ENCODE measurements at regions not wholly inside any gene's neighbourhood (a gene's known extent, or its start where the extent isn't known, plus 50 kb on each side); places are given as distances from the start of the nearest gene placed in this dataset.

GRCh38 chr18:40431071-40431985 lies 1523.7 kb upstream of the PIK3C3 start:
- Histone ChIP-seq H3K4me3 (replicated peaks; ENCODE audit: low read depth, low read length) (no peak overlapping the region), H3K36me3 (ENCODE audit: control insufficient read depth, insufficient read depth, low read length) (no peaks in the 10 kb centered on the region), H3K27me3 (replicated peaks; ENCODE audit: control insufficient read depth, insufficient read depth, low read length) (no peaks in the 10 kb centered on the region)
- no peak for TF ChIP-seq CTCF (IDR thresholded peaks at IDR 0.05; ENCODE audit: insufficient read depth, low read length, poor library complexity, severe bottlenecking)
- no peak for DNase-seq (ENCODE audit: extremely low read depth, insufficient read length)

- TF ChIP-seq CTCF (IDR thresholded peaks at IDR 0.05; ENCODE audit: insufficient read depth, low read length, poor library complexity, severe bottlenecking): no peak
- DNase-seq (ENCODE audit: extremely low read depth, insufficient read length): no peak
Measured at GRCh38 chr18:40423291-40423690, 1531.7 kb upstream of the PIK3C3 start.

GRCh38 chr18:40420675-40421074 lies 1534.4 kb upstream of the PIK3C3 start:
- Histone ChIP-seq H3K4me3 (replicated peaks; ENCODE audit: low read depth, low read length) (no peak overlapping the region), H3K36me3 (ENCODE audit: control insufficient read depth, insufficient read depth, low read length) (no peaks in the 10 kb centered on the region), H3K27me3 (replicated peaks; ENCODE audit: control insufficient read depth, insufficient read depth, low read length) (no peaks in the 10 kb centered on the region)
- DNase-seq (ENCODE audit: extremely low read depth, insufficient read length): no peak
- no peak for TF ChIP-seq CTCF (IDR thresholded peaks at IDR 0.05; ENCODE audit: insufficient read depth, low read length, poor library complexity, severe bottlenecking)

More at GRCh38 chr18:40423291-40423690, 1531.7 kb upstream of the PIK3C3 start:
- no peak overlapping the region for H3K4me3 ChIP-seq (replicated peaks; ENCODE audit: low read depth, low read length)
- no peaks in the 10 kb centered on the region for H3K27me3 ChIP-seq (replicated peaks; ENCODE audit: control insufficient read depth, insufficient read depth, low read length)
- H3K36me3 ChIP-seq (ENCODE audit: control insufficient read depth, insufficient read depth, low read length): no peaks in the 10 kb centered on the region

GRCh38 chr18:40417501-40417900 lies 1537.5 kb upstream of the PIK3C3 start:
- no peak overlapping the region for H3K4me3 ChIP-seq (replicated peaks; ENCODE audit: low read depth, low read length)
- no peaks in the 10 kb centered on the region for H3K27me3 ChIP-seq (replicated peaks; ENCODE audit: control insufficient read depth, insufficient read depth, low read length)
- no peaks in the 10 kb centered on the region for H3K36me3 ChIP-seq (ENCODE audit: control insufficient read depth, insufficient read depth, low read length)
- no peak for TF ChIP-seq CTCF (IDR thresholded peaks at IDR 0.05; ENCODE audit: insufficient read depth, low read length, poor library complexity, severe bottlenecking)
- DNase-seq (ENCODE audit: extremely low read depth, insufficient read length): no peak

- no peaks in the 10 kb centered on the region for H3K27me3 ChIP-seq (replicated peaks; ENCODE audit: control insufficient read depth, insufficient read depth, low read length)
- H3K36me3 ChIP-seq (ENCODE audit: control insufficient read depth, insufficient read depth, low read length): no peaks in the 10 kb centered on the region
- H3K4me3 ChIP-seq (replicated peaks; ENCODE audit: low read depth, low read length): no peak overlapping the region
- no peak for TF ChIP-seq CTCF (IDR thresholded peaks at IDR 0.05; ENCODE audit: insufficient read depth, low read length, poor library complexity, severe bottlenecking)
- no peak for DNase-seq (ENCODE audit: extremely low read depth, insufficient read length)
Measured at GRCh38 chr18:40415821-40416220, 1539.2 kb upstream of the PIK3C3 start.

All from GM06990 (cell line).